NCI-H128 (cell line): ENCODE measurements at regions not wholly inside any gene's neighbourhood (a gene's known extent, or its start where the extent isn't known, plus 50 kb on each side); places are given as distances from the start of the nearest gene placed in this dataset.

Experiments
- DNase-seq: peaks from one replicate; lab custom pipeline; 2025; ENCODE audit not compliant: unreplicated experiment; lab: John Stamatoyannopoulos, UW

GRCh38 chr5:145222622-145223021, 612.5 kb downstream of the PRELID2 start:
- DNase-seq = no peak

GRCh38 chr5:145221416-145221815, 613.7 kb downstream of the PRELID2 start:
- no peak for DNase-seq

GRCh38 chr5:145220481-145220880, 614.7 kb downstream of the PRELID2 start:
- no peak for DNase-seq

GRCh38 chr5:145218982-145219381, 616.2 kb downstream of the PRELID2 start:
- DNase-seq = no peak

GRCh38 chr5:145218019-145218418, 617.1 kb downstream of the PRELID2 start:
- no peak for DNase-seq

GRCh38 chr5:145210020-145210419, 625.1 kb downstream of the PRELID2 start:
- no peak for DNase-seq

- DNase-seq = no peak
Measured at GRCh38 chr5:145205546-145205945, 629.6 kb downstream of the PRELID2 start.

- no peak for DNase-seq
Measured at GRCh38 chr5:145204743-145205142, 630.4 kb downstream of the PRELID2 start.

GRCh38 chr5:145203193-145203592, 631.9 kb downstream of the PRELID2 start:
- DNase-seq = no peak

- no peak for DNase-seq
Measured at GRCh38 chr5:145198525-145199260, 636.4 kb downstream of the PRELID2 start.

- no peak for DNase-seq
Measured at GRCh38 chr5:145189746-145190145, 645.4 kb downstream of the PRELID2 start.

GRCh38 chr5:145180371-145180770, 654.8 kb downstream of the PRELID2 start:
- DNase-seq = no peak

GRCh38 chr5:145178641-145179523, 656.3 kb downstream of the PRELID2 start:
- DNase-seq = no peak

GRCh38 chr5:145176041-145176440, 659.1 kb downstream of the PRELID2 start:
- DNase-seq = no peak

- no peak for DNase-seq
Measured at GRCh38 chr5:145166110-145166509, 669.0 kb downstream of the PRELID2 start.

GRCh38 chr5:145163876-145164275, 671.3 kb downstream of the PRELID2 start:
- DNase-seq = no peak

GRCh38 chr5:145162626-145163025, 672.5 kb downstream of the PRELID2 start:
- no peak for DNase-seq

- no peak for DNase-seq
Measured at GRCh38 chr5:145161391-145161790, 673.8 kb downstream of the PRELID2 start.

GRCh38 chr5:145160679-145161078, 674.5 kb downstream of the PRELID2 start:
- DNase-seq = no peak

GRCh38 chr5:145158730-145159129, 676.4 kb downstream of the PRELID2 start:
- DNase-seq = no peak

- DNase-seq = no peak
Measured at GRCh38 chr5:145157841-145158240, 677.3 kb downstream of the PRELID2 start.

- no peak for DNase-seq
Measured at GRCh38 chr5:145141534-145141933, 693.6 kb downstream of the PRELID2 start.
